IPS DF 6.9 (cell line): ENCODE measurements at regions not wholly inside any gene's neighbourhood (a gene's known extent, or its start where the extent isn't known, plus 50 kb on each side); places are given as distances from the start of the nearest gene placed in this dataset.

Experiments
- DNase-seq: peaks from one replicate; pipeline ENCODE4 v3.0.0-alpha.2; 2013; ENCODE audit warnings: low read depth, low spot score
- H3K27ac ChIP-seq: one replicate; pipeline ENCODE4 v1.5.1; 2013; ENCODE audit warnings: low read length, control low read depth
- H3K27me3 ChIP-seq: 2 replicates; pipeline ENCODE4 v1.6.1; 2013; ENCODE audit warnings: mild to moderate bottlenecking, low read length; ENCODE audit not compliant: control insufficient read depth, insufficient read depth
- H3K36me3 ChIP-seq: 2 replicates; pipeline ENCODE4 v1.6.1; 2013; ENCODE audit warnings: low read length; ENCODE audit not compliant: control insufficient read depth, insufficient read depth
- H3K4me1 ChIP-seq: 2 replicates; pipeline ENCODE4 v1.6.1; 2013; ENCODE audit warnings: low read length; ENCODE audit not compliant: control insufficient read depth, insufficient read depth
- H3K4me3 ChIP-seq: 2 replicates; pipeline ENCODE4 v1.5.1; 2013; ENCODE audit warnings: mild to moderate bottlenecking, low read length
- H3K9me3 ChIP-seq: 2 replicates; pipeline ENCODE4 v1.6.1; 2013; ENCODE audit warnings: low read length, inconsistent platforms; ENCODE audit not compliant: control insufficient read depth, insufficient read depth
- WGBS: extraction: QIAGEN DNeasy Blood & Tissue Kit; methylation state at CpG from one replicate; pipeline ENCODE4 v1.1.7; 2013; ENCODE audit warnings: mixed read lengths, missing lambda C conversion rate; ENCODE audit not compliant: insufficient read length, insufficient coverage; 5-methylcytosine and 5-hydroxymethylcytosine counted together

DNA sequence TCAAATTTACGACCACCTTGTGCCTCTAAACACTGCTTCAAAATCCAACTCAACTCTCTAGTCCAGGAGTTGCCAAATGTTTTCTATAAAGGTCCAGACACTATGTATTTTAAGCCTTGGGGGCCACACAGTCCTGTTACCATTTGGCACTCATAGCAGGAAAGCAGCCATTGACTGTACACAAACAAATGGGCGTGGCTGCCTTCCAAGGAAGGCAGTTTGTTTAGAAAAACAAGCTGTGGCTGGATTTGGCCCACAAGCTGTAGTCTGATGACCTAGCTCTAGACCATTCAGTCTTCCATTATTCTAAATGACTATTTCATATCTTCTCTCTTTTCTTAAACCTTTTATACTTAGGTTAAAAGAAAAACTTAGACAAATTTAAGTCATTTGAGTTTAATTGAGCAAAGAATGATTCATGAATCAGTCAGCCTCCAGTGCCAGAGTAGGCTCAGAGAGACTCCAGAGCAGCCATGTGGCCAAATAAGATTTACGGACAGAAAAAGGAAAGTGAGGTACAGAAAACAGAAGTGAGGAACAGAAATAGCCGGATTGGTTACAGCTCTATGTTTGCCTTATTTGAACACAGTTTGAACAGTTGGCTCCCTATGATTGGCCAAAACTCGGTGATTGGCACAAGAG lies 825.8 kb upstream of the LCORL start:
- no peak for DNase-seq
- WGBS: no CpG with 5 or more reads among the region's 5 CpGs
- Histone ChIP-seq H3K4me1 (no peaks in the 10 kb centered on the region), H3K36me3 (no peaks in the 10 kb centered on the region), H3K9me3 (no peaks in the 10 kb centered on the region; the same call in 1 of the 2 replicates), H3K4me3 (no peak overlapping the region), H3K27me3 (no peaks in the 10 kb centered on the region), H3K27ac (no peak overlapping the region)

DNA sequence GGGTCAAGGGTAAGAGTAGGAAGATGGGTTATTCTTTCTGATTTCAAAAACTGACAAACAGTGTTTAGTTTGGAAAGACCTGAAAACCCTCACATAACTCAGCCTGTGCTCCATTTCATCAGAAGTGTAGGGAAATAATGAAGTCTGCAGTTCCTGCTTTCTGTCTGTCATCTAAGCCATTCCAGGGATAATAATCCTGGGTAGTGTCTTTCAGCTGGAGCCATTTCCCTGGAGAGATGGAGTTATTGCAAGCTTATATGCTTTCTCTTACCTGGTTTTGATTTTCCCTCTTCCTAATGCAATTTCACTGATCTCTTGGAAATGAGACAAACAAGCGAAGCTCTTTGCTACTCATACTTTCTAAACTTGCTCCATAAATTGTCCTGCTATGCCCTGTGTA lies 824.8 kb upstream of the LCORL start:
- no peaks in the 10 kb centered on the region; the same call in 1 of the 2 replicates for H3K9me3 ChIP-seq
- no peak overlapping the region for H3K4me3 ChIP-seq
- no peak overlapping the region for H3K27ac ChIP-seq
- DNase-seq: no peak
- H3K4me1 ChIP-seq: no peaks in the 10 kb centered on the region
- no peaks in the 10 kb centered on the region for H3K27me3 ChIP-seq
- no CpG with 5 or more reads among the region's 1 CpG for WGBS
- H3K36me3 ChIP-seq: no peaks in the 10 kb centered on the region

DNA sequence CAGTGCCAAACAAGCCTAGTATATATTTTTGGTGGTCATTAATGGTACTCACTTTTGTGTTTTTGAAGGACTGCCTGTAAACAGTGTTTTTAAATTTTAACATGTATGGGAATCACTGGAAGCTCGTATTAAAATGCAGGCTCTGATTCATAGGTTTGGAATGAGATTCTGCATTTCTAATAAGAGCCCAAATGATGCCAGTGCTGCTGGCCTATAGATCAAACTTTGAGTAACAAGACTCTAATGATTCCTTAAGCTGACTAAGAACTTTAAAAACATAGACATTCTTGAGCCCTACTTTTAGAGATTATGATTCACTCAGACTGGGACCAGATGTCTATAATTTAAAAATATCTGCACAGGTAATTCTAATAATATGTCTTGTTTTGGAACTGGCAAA lies 823.2 kb upstream of the LCORL start:
- WGBS: no CpG with 5 or more reads among the region's 1 CpG
- no peak for DNase-seq
- H3K9me3 ChIP-seq: no peaks in the 10 kb centered on the region; the same call in 1 of the 2 replicates

DNA sequence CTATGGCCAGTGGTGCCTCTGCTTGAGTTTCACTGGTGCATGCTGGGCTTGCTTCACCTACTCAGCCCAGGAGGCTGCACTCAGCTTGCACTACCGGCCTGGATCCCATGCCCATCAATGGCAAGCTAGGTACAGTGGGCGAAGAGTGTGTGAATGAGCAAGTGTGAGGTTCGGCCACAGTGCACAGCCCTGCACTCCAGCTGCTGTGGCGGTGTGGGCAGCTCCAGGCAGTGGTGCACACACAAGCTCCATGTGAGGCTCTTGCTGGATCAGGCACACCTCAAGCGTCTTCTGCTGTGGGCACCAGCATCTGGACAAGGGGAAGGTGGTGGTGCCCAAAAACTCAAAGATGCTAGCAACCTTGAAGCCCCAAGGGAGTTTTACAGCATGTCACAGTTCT lies 820.9 kb upstream of the LCORL start:
- Histone ChIP-seq H3K4me3 (no peak overlapping the region), H3K4me1 (no peaks in the 10 kb centered on the region), H3K36me3 (no peaks in the 10 kb centered on the region), H3K27ac (no peak overlapping the region), H3K9me3 (no peaks in the 10 kb centered on the region; the same call in 1 of the 2 replicates), H3K27me3 (no peaks in the 10 kb centered on the region)
- no CpG with 5 or more reads among the region's 5 CpGs for WGBS
- DNase-seq: no peak

More for the DNA sequence above, 823.2 kb upstream of the LCORL start:
- Histone ChIP-seq H3K27me3 (no peaks in the 10 kb centered on the region), H3K4me3 (no peak overlapping the region), H3K27ac (no peak overlapping the region), H3K4me1 (no peaks in the 10 kb centered on the region), H3K36me3 (no peaks in the 10 kb centered on the region)

DNA sequence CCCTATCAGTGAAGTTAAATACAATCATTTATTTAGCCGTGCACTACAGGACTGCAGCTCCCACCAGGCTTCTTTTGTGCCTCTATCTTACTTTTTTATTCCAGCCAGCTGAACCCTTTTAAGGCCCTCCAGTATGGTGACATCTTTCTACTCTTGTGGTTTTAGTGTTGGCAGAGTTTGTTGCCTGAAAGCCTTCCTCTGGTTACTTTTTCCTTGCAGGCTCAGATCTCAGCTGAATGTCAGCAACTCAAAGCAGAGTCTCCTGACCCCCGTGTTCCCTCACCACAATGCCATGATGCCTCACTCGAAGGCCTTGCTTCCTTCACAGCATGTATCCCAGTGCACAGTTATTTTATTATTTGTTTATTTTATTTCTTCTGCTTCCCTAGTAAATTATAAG lies 818.9 kb upstream of the LCORL start:
- Histone ChIP-seq H3K4me1 (no peaks in the 10 kb centered on the region), H3K9me3 (no peaks in the 10 kb centered on the region; the same call in 1 of the 2 replicates), H3K27ac (no peak overlapping the region), H3K36me3 (no peaks in the 10 kb centered on the region), H3K4me3 (no peak overlapping the region), H3K27me3 (no peaks in the 10 kb centered on the region)
- DNase-seq: no peak
- WGBS: no CpG with 5 or more reads among the region's 3 CpGs

DNA sequence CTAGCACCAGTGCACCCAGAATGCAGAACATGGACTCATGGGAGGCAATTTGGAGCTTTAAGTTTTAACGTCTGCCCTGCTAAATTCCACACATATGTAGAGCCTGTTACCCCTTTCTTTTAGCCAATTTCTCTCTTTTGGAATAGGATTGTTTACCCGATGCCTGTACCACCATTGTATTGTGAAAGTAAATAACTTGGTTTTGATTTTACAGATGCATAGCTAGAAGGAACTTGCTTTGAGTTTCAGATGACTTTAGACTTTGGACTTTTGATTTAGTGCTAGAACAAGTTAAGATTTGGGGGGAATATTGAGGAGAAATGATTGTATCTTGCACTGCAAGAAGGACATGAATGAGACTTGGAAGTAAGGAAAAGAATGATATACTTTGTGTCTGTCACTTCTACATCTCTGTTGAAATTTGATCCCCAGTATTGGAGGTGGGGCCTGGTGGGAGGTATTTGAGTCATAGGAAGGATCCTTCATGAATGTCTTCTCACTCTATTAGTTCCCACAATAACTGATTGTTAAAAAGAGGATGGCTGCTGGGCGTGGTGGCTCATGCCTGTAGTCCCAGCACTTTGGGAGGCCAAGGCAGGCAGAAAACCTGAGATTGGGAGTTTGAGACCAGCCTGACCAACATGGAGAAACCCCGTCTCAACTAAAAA lies 794.8 kb upstream of the LCORL start:
- WGBS: no CpG with 5 or more reads among the region's 4 CpGs
- Histone ChIP-seq H3K4me1 (no peaks in the 10 kb centered on the region), H3K36me3 (no peaks in the 10 kb centered on the region), H3K4me3 (no peak overlapping the region), H3K27me3 (no peaks in the 10 kb centered on the region), H3K9me3 (no peaks in the 10 kb centered on the region; the same call in 1 of the 2 replicates), H3K27ac (no peak overlapping the region)
- DNase-seq: no peak

DNA sequence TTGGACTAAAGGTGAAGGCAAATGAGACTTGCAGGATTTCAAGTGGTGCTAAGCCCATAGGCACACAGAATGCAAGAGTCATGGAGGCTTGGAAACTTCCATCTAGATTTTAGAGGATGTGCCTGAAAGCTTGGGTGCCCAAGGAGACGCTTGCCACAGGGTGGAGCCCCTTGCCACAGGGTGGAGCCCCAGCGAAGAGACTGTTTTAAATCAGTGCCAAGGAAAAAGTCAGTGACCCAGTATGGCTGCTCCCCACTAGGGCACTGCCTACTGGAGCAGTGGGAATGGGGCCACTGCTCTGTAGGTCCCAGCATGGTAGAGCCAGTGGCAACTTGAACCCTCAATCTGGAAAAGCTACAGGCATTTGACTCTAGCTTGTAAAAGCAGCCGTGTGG lies 794.2 kb upstream of the LCORL start:
- Histone ChIP-seq H3K4me3 (no peak overlapping the region), H3K4me1 (no peaks in the 10 kb centered on the region), H3K27me3 (no peaks in the 10 kb centered on the region), H3K36me3 (no peaks in the 10 kb centered on the region), H3K27ac (no peak overlapping the region), H3K9me3 (no peaks in the 10 kb centered on the region; the same call in 1 of the 2 replicates)
- WGBS: no CpG with 5 or more reads among the region's 3 CpGs
- no peak for DNase-seq

DNA sequence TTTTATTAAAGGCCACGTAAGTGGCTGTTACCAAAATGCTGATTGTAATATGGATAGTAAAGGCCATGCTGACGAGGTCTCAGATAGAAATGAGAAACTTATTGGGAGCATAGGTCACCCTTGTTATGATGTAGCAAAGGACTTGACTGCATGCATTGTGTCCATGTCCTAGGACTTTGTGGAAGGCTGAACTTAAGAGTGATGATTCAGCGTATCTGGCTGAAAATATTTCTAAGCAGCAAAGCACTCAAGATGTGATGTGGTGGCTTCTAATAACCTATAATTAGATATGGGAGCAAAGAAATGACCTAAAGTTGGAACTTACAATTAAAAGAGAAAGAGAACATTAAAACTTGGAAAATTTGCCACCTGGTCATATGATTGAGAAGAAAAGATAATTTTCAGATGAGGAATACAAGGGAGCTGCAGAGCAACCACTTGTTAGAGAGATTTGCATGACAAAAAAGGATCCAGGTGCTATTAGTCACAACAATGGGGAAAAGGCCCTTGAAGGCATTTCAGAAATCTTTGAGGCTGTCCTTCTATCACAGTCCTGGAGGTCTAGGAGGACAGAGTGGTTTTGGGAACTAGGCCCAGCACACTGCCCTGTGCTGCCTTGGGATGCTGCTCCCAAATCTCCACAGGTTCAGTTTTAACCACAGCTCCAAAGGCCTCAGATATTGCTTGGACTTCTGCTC lies 793.7 kb upstream of the LCORL start:
- H3K9me3 ChIP-seq: no peaks in the 10 kb centered on the region; the same call in 1 of the 2 replicates
- no peaks in the 10 kb centered on the region for H3K27me3 ChIP-seq
- H3K27ac ChIP-seq: no peak overlapping the region
- no peaks in the 10 kb centered on the region for H3K36me3 ChIP-seq
- no peak overlapping the region for H3K4me3 ChIP-seq
- no peaks in the 10 kb centered on the region for H3K4me1 ChIP-seq
- DNase-seq: peak; percentile 7
- WGBS: no CpG with 5 or more reads among the region's 3 CpGs

DNA sequence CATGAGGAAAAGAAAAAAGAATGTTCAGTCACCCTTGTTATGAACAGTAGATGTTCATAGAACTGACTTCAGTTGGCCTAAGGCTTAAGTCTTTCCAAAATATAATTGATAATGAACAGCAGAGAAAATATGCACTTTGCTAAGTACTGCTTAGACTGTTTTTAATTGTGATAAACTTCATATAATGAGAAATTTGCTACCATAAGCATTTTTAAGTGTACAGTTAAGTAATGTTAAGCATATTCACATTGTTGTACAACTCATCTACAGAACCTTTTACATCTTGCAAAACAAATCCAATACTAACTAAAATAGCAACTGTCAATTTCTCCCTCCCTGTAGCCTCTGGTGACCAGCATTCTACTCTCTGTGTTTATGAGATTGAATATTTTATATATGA lies 792.2 kb upstream of the LCORL start:
- Histone ChIP-seq H3K27ac (no peak overlapping the region), H3K9me3 (no peaks in the 10 kb centered on the region; the same call in 1 of the 2 replicates), H3K4me3 (no peak overlapping the region), H3K36me3 (no peaks in the 10 kb centered on the region), H3K27me3 (no peaks in the 10 kb centered on the region), H3K4me1 (no peaks in the 10 kb centered on the region)
- DNase-seq: no peak

DNA sequence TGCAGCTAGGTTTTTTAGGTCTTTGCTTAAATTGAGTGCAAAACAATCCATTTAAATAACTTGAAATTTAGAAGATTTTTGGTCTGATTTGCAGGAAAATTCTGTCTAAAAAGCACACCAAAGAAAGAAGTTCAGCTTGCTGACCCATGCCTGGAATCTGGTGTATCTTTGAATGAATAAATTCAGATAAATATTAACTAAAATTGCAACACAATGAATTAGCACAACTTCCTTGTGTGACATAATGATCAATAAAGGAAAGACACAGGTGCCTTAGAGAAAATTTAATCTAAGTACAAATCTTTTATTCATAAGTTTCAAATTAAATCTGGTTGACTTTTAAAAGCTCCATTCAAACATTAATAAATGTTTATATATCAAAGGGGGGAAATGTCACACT lies 791.5 kb upstream of the LCORL start:
- Histone ChIP-seq H3K36me3 (no peaks in the 10 kb centered on the region), H3K27ac (no peak overlapping the region), H3K9me3 (no peaks in the 10 kb centered on the region; the same call in 1 of the 2 replicates), H3K27me3 (no peaks in the 10 kb centered on the region), H3K4me3 (no peak overlapping the region), H3K4me1 (no peaks in the 10 kb centered on the region)
- no peak for DNase-seq
